ENCODE measurements at regions not wholly inside any gene's neighbourhood (a gene's known extent, or its start where the extent isn't known, plus 50 kb on each side); places are given as distances from the start of the nearest gene placed in this dataset.

- no peak for DNase-seq (ENCODE audit: low spot score)
- no peak overlapping the region for H3K4me3 ChIP-seq
- no peak for TF ChIP-seq CTCF (IDR thresholded peaks at IDR 0.05)
- no peak overlapping the region for H3K27ac ChIP-seq
Measured at GRCh38 chr3:117348884-117349283, 639.3 kb downstream of the TUSC7 start.

- TF ChIP-seq CTCF (IDR thresholded peaks at IDR 0.05): no peak
- H3K27ac ChIP-seq: no peak overlapping the region
- no peak for DNase-seq (ENCODE audit: low spot score)
- H3K4me3 ChIP-seq: no peak overlapping the region
Measured at GRCh38 chr3:117349566-117349965, 640.0 kb downstream of the TUSC7 start.

GRCh38 chr3:117350371-117350770 lies 640.8 kb downstream of the TUSC7 start:
- TF ChIP-seq CTCF (IDR thresholded peaks at IDR 0.05): no peak
- no peak overlapping the region for H3K27ac ChIP-seq
- DNase-seq (ENCODE audit: low spot score): no peak
- H3K4me3 ChIP-seq: no peak overlapping the region

GRCh38 chr3:117355566-117355965 lies 646.0 kb downstream of the TUSC7 start:
- no peak for TF ChIP-seq CTCF (IDR thresholded peaks at IDR 0.05)
- DNase-seq (ENCODE audit: low spot score): no peak
- Histone ChIP-seq H3K27ac (no peak overlapping the region), H3K4me3 (no peak overlapping the region)

- Histone ChIP-seq H3K27ac (no peak overlapping the region), H3K4me3 (no peak overlapping the region)
- no peak for TF ChIP-seq CTCF (IDR thresholded peaks at IDR 0.05)
- no peak for DNase-seq (ENCODE audit: low spot score)
Measured at GRCh38 chr3:117356091-117356705, 646.6 kb downstream of the TUSC7 start.

- no peak for DNase-seq (ENCODE audit: low spot score)
- no peak overlapping the region for H3K27ac ChIP-seq
- no peak overlapping the region for H3K4me3 ChIP-seq
- TF ChIP-seq CTCF (IDR thresholded peaks at IDR 0.05): no peak
Measured at GRCh38 chr3:117358717-117359314, 649.2 kb downstream of the TUSC7 start.

- Histone ChIP-seq H3K4me3 (no peak overlapping the region), H3K27ac (no peak overlapping the region)
- TF ChIP-seq CTCF (IDR thresholded peaks at IDR 0.05): no peak
- no peak for DNase-seq (ENCODE audit: low spot score)
Measured at GRCh38 chr3:117366574-117366973, 657.0 kb downstream of the TUSC7 start.

All from coronary artery (tissue), 2 donors.